GM12878 (cell line): ENCODE measurements at regions not wholly inside any gene's neighbourhood (a gene's known extent, or its start where the extent isn't known, plus 50 kb on each side); places are given as distances from the start of the nearest gene placed in this dataset.

Source experiments
- ATAC-seq: fragments of 200-7000 bp; cut with Tn5 transposase; 3 replicates; pipeline ENCODE4 v1.9.1; 2020; ENCODE audit warnings: mild to moderate bottlenecking, moderate library complexity
- BruUV-seq: library from RNA; stranded (reverse); fragments of 400-500 nt; replicated peaks from 2 replicates; lab custom pipeline; 2021; lab: Mats Ljungman, UMichigan
- CTCF ChIA-PET: fragments of 300-600 bp; sonication (Branson Sonifier 250); formaldehyde crosslinking; extraction: SDS; loops from one replicate; lab custom pipeline; 2021; ENCODE audit warnings: inconsistent platforms; lab: Yijun Ruan, JAX
- POLR2A ChIA-PET: fragments of 350-600 bp; formaldehyde crosslinking; extraction: SDS; loops from one replicate; lab custom pipeline; 2021; ENCODE audit warnings: inconsistent platforms; lab: Charles Lee
- RAD21 ChIA-PET: fragments of 300-600 bp; sonication (Branson Sonifier 250); formaldehyde crosslinking; loops from one replicate; lab custom pipeline; 2023; ENCODE audit warnings: antibody characterized with exemption; ENCODE audit not compliant: unreplicated experiment; lab: Charles Lee
- SMC1A ChIA-PET: fragments of 300-600 bp; sonication (Branson Sonifier 250); formaldehyde crosslinking; loops from one replicate; lab custom pipeline; 2023; ENCODE audit not compliant: unreplicated experiment, uncharacterized antibody; lab: Charles Lee
- DNase-seq: peaks from one replicate; pipeline ENCODE4 v3.0.0-alpha.2; 2011; ENCODE audit warnings: low read depth, low spot score
- FAIRE-seq: peaks from 3 replicates; lab custom pipeline; 2011; peaks lifted over from hg19 to GRCh38; lab: Jason Lieb, UNC
- H2AFZ ChIP-seq: 2 replicates; pipeline ENCODE4 v1.6.0; 2011; ENCODE audit warnings: low read depth, low read length, control low read depth; ENCODE audit not compliant: control insufficient read depth
- H3K27ac ChIP-seq: 2 replicates; pipeline ENCODE4 v1.5.1; 2011; ENCODE audit warnings: control low read depth; ENCODE audit not compliant: control insufficient read depth, insufficient read depth
- H3K27me3 ChIP-seq, 2 experiments: replicated peaks in 1 of 2; 2 replicates each; pipeline versions ENCODE4 v1.6.0 to v1.6.1; 2011; ENCODE audit warnings: low read length in 1 of 2; ENCODE audit not compliant: control insufficient read depth in 2 of 2, insufficient read depth in 2 of 2
- H3K36me3 ChIP-seq, 2 experiments: 2 replicates each; pipeline ENCODE4 v1.5.1; 2011; ENCODE audit warnings: low read length in 1 of 2; ENCODE audit not compliant: control insufficient read depth in 2 of 2, insufficient read depth in 2 of 2
- H3K4me1 ChIP-seq: 2 replicates; pipeline ENCODE4 v1.6.1; 2011; ENCODE audit warnings: mild to moderate bottlenecking, low read length, moderate library complexity, mixed read lengths; ENCODE audit not compliant: control insufficient read depth, insufficient read depth
- H3K4me2 ChIP-seq: 2 replicates; pipeline ENCODE4 v1.6.0; 2011; ENCODE audit warnings: control low read depth; ENCODE audit not compliant: control insufficient read depth, insufficient read depth
- H3K4me3 ChIP-seq: fragments of 200-600 bp; sonication (generic); 2 replicates; pipeline ENCODE4 v1.5.1; 2016
- H3K79me2 ChIP-seq: 2 replicates; pipeline ENCODE4 v1.6.0; 2011; ENCODE audit warnings: low read length; ENCODE audit not compliant: control insufficient read depth, insufficient read depth
- H3K9ac ChIP-seq: 2 replicates; pipeline ENCODE4 v1.8.0; 2011; ENCODE audit warnings: low read length, control low read depth, mixed read lengths; ENCODE audit not compliant: control insufficient read depth, insufficient read depth
- H3K9me3 ChIP-seq: replicated peaks from 3 replicates; pipeline ENCODE4 v1.5.1; 2011; ENCODE audit warnings: mild to moderate bottlenecking, low read length; ENCODE audit not compliant: control insufficient read depth, insufficient read depth
- H4K20me1 ChIP-seq: 2 replicates; pipeline ENCODE4 v1.6.0; 2011; ENCODE audit not compliant: control insufficient read depth, insufficient read depth
- BCL11A ChIP-seq: IDR thresholded peaks from 2 replicates; pipeline ENCODE4 v1.6.1; 2011; ENCODE audit warnings: low read depth, low read length
- BMI1 ChIP-seq: fragments of 450-650 bp; IDR thresholded peaks from 2 replicates; pipeline ENCODE4 v1.6.1; 2016; ENCODE audit warnings: mild to moderate bottlenecking, moderate library complexity, borderline replicate concordance
- ETV6 ChIP-seq, 2 experiments: fragments of 450-650 bp in 1 of 2; IDR thresholded peaks in 1 of 2; conservative IDR thresholded peaks in 1 of 2; 2 replicates each; pipeline ENCODE4 v1.6.1; 2014; ENCODE audit warnings: antibody characterized with exemption in 1 of 2, borderline replicate concordance in 1 of 2, low read depth in 1 of 2, mild to moderate bottlenecking in 1 of 2, moderate library complexity in 1 of 2
- EZH2 ChIP-seq: IDR thresholded peaks from 2 replicates; pipeline ENCODE4 v1.6.1; 2012; ENCODE audit warnings: low read depth, mild to moderate bottlenecking, control low read depth, inconsistent platforms, low read length, borderline replicate concordance; ENCODE audit not compliant: control insufficient read depth
- HDAC6 ChIP-seq: fragments of 200-600 bp; sonication (generic); IDR thresholded peaks from one replicate; pipeline ENCODE4 v1.8.0; 2017; ENCODE audit warnings: antibody characterized with exemption; ENCODE audit not compliant: unreplicated experiment
- JUND ChIP-seq: IDR thresholded peaks from 2 replicates; pipeline ENCODE4 v1.6.1; 2012; ENCODE audit warnings: low read depth, mild to moderate bottlenecking, low read length, improper control_type of control experiment, moderate library complexity
- KLF5 ChIP-seq: fragments of 450-650 bp; IDR thresholded peaks from 2 replicates; pipeline ENCODE4 v1.6.1; 2014; ENCODE audit warnings: mild to moderate bottlenecking; ENCODE audit not compliant: partially characterized antibody
- POLR2AphosphoS2 ChIP-seq: IDR thresholded peaks from 2 replicates; pipeline ENCODE4 v1.6.1; 2011; ENCODE audit warnings: low read depth, mild to moderate bottlenecking, low read length, improper control_type of control experiment, moderate library complexity
- SMAD5 ChIP-seq: IDR thresholded peaks from 2 replicates; pipeline ENCODE4 v1.6.1; 2016; ENCODE audit warnings: antibody characterized with exemption, low read depth
- TARDBP ChIP-seq: IDR thresholded peaks from 2 replicates; pipeline ENCODE4 v1.6.1; 2016; ENCODE audit warnings: borderline replicate concordance
- TCF12 ChIP-seq: IDR thresholded peaks from 2 replicates; pipeline ENCODE4 v1.6.1; 2011; ENCODE audit warnings: low read depth, mild to moderate bottlenecking, low read length
- TCF3 ChIP-seq: IDR thresholded peaks from 2 replicates; pipeline ENCODE4 v1.6.1; 2012; ENCODE audit warnings: low read depth, mild to moderate bottlenecking, low read length, borderline replicate concordance; ENCODE audit not compliant: insufficient read depth
- ZNF384 ChIP-seq: IDR thresholded peaks from 2 replicates; pipeline ENCODE4 v1.6.1; 2012; ENCODE audit warnings: low read depth, mild to moderate bottlenecking, low read length, improper control_type of control experiment, borderline replicate concordance
- WGBS: methylation state at CpG from one replicate; pipeline ENCODE4 v1.1.6; 2016; ENCODE audit warnings: low lambda C conversion rate; ENCODE audit not compliant: insufficient replicate concordance, insufficient coverage; ENCODE audit errors: missing lambda C conversion rate; 5-methylcytosine and 5-hydroxymethylcytosine counted together
- in situ Hi-C: fragments of 300-500 bp; cut with MboI; formaldehyde crosslinking; loops from 9 replicates; pipeline ENCODE4 v1.14.3; 2018; ENCODE audit warnings: mixed read lengths
- intact Hi-C: fragments of 100-400 bp; cut with micrococcal nuclease; formaldehyde crosslinking; loops from one replicate; pipeline ENCODE4 v1.14.2; 2022; ENCODE audit not compliant: unreplicated experiment
- TF ChIP-seq, protein P1 (sequence below): fragments of 450-650 bp; formaldehyde crosslinking; IDR thresholded peaks from 2 replicates; pipeline ENCODE4 v1.4.0; 2022; ENCODE audit warnings: mild to moderate bottlenecking, moderate library complexity
- TF ChIP-seq, protein P2 (sequence below): IDR thresholded peaks from 2 replicates; pipeline ENCODE4 v1.6.1; 2012; ENCODE audit warnings: low read length, inconsistent platforms
- TF ChIP-seq, protein P3 (sequence below): fragments of 450-650 bp; IDR thresholded peaks from 2 replicates; pipeline ENCODE4 v1.6.1; 2016; ENCODE audit warnings: mild to moderate bottlenecking, moderate library complexity, borderline replicate concordance

DNA sequence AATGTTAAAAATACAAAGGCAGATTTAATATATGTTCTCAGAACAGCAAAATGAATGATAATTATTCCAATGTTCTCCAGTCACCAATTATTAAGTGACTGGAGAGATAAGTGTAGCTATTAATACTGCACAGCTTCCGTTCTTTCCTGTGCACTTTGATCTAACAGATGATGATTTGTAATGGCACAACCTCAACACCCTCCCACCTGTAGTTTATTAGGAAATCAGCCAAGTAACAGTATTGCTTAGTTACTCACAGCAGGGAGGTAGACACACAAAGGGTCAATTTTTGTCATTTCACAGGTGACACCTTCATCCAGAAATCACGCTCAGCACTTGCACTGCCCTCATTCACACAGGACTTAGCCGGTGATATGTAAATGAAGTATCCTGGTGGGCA is 688.1 kb downstream of the EPHA3 start:
- WGBS: 30% methylated on average over 3 of the region's 3 CpGs
- in situ Hi-C loops: no loop called here
- intact Hi-C loops: no loop called here
- no peak for TF ChIP-seq ZNF384
- no peak for TF ChIP-seq EZH2
- TF ChIP-seq BMI1: no peak
- TF ChIP-seq POLR2AphosphoS2: no peak
- no peak for TF ChIP-seq HDAC6
- TF ChIP-seq SMAD5: no peak
- no peak for TF ChIP-seq TCF12
- no peak for TF ChIP-seq TARDBP
- TF ChIP-seq ETV6 (conservative IDR thresholded peaks at IDR 0.05 in 1 of 2, IDR thresholded peaks at IDR 0.05 in 1 of 2; ENCODE audit: borderline replicate concordance in 1 of 2, low read depth in 1 of 2): no peak
- no peak for TF ChIP-seq BCL11A
- no peak for TF ChIP-seq KLF5
- TF ChIP-seq, protein P1, sequence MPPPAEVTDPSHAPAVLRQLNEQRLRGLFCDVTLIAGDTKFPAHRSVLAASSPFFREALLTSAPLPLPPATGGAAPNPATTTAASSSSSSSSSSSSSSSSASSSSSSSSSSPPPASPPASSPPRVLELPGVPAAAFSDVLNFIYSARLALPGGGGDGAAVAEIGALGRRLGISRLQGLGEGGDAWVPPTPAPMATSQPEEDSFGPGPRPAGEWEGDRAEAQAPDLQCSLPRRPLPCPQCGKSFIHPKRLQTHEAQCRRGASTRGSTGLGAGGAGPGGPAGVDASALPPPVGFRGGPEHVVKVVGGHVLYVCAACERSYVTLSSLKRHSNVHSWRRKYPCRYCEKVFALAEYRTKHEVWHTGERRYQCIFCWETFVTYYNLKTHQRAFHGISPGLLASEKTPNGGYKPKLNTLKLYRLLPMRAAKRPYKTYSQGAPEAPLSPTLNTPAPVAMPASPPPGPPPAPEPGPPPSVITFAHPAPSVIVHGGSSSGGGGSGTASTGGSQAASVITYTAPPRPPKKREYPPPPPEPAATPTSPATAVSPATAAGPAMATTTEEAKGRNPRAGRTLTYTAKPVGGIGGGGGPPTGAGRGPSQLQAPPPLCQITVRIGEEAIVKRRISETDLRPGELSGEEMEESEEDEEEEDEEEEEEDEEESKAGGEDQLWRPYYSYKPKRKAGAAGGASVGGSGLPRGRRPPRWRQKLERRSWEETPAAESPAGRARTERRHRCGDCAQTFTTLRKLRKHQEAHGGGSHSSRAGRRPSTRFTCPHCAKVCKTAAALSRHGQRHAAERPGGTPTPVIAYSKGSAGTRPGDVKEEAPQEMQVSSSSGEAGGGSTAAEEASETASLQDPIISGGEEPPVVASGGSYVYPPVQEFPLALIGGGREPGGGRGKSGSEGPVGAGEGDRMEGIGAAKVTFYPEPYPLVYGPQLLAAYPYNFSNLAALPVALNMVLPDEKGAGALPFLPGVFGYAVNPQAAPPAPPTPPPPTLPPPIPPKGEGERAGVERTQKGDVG (CRISPR knock-in tag): no peak
- TF ChIP-seq TCF3: no peak
- TF ChIP-seq, protein P2, sequence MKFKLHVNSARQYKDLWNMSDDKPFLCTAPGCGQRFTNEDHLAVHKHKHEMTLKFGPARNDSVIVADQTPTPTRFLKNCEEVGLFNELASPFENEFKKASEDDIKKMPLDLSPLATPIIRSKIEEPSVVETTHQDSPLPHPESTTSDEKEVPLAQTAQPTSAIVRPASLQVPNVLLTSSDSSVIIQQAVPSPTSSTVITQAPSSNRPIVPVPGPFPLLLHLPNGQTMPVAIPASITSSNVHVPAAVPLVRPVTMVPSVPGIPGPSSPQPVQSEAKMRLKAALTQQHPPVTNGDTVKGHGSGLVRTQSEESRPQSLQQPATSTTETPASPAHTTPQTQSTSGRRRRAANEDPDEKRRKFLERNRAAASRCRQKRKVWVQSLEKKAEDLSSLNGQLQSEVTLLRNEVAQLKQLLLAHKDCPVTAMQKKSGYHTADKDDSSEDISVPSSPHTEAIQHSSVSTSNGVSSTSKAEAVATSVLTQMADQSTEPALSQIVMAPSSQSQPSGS: no peak
- no peak for TF ChIP-seq JUND
- TF ChIP-seq, protein P3, sequence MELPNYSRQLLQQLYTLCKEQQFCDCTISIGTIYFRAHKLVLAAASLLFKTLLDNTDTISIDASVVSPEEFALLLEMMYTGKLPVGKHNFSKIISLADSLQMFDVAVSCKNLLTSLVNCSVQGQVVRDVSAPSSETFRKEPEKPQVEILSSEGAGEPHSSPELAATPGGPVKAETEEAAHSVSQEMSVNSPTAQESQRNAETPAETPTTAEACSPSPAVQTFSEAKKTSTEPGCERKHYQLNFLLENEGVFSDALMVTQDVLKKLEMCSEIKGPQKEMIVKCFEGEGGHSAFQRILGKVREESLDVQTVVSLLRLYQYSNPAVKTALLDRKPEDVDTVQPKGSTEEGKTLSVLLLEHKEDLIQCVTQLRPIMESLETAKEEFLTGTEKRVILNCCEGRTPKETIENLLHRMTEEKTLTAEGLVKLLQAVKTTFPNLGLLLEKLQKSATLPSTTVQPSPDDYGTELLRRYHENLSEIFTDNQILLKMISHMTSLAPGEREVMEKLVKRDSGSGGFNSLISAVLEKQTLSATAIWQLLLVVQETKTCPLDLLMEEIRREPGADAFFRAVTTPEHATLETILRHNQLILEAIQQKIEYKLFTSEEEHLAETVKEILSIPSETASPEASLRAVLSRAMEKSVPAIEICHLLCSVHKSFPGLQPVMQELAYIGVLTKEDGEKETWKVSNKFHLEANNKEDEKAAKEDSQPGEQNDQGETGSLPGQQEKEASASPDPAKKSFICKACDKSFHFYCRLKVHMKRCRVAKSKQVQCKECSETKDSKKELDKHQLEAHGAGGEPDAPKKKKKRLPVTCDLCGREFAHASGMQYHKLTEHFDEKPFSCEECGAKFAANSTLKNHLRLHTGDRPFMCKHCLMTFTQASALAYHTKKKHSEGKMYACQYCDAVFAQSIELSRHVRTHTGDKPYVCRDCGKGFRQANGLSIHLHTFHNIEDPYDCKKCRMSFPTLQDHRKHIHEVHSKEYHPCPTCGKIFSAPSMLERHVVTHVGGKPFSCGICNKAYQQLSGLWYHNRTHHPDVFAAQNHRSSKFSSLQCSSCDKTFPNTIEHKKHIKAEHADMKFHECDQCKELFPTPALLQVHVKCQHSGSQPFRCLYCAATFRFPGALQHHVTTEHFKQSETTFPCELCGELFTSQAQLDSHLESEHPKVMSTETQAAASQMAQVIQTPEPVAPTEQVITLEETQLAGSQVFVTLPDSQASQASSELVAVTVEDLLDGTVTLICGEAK: no peak

More for the DNA sequence above, 688.1 kb downstream of the EPHA3 start:
- Histone ChIP-seq H3K4me1 (no peaks in the 10 kb centered on the region), H3K27ac (no peak overlapping the region), H3K9me3 (no peaks in the 10 kb centered on the region), H3K27me3 (no peaks in the 10 kb centered on the region), H3K36me3 (no peaks in the 10 kb centered on the region), H3K79me2 (no peaks in the 10 kb centered on the region), H3K9ac (no peak overlapping the region), H4K20me1 (no peaks in the 10 kb centered on the region), H3K4me2 (no peak overlapping the region), H3K4me3 (no peak overlapping the region), H2AFZ (no peak overlapping the region)
- ChIA-PET POLR2A (no interaction called here), RAD21 (interaction anchor here (1.3 to 1.4 kb wide), 2 partner anchors 215 to 297 kb away, joined by 3 to 4 read pairs; no protein-coding TSS in a partner anchor), SMC1A (interaction anchor here (0.9 to 1.2 kb wide), 2 partner anchors 117 to 296 kb away, joined by 3 to 5 read pairs; no protein-coding TSS in a partner anchor), CTCF (interaction anchor here (0.7 to 1.1 kb wide), 3 partner anchors 17 to 243 kb away, joined by 3 read pairs; no protein-coding TSS in a partner anchor)
- FAIRE-seq (no peak), DNase-seq (no peak), ATAC-seq (no peak; the same call in 1 of the 3 replicates)
- no TSS peak for BruUV-seq
